HG02938 (cell line): ENCODE measurements at regions not wholly inside any gene's neighbourhood (a gene's known extent, or its start where the extent isn't known, plus 50 kb on each side); places are given as distances from the start of the nearest gene placed in this dataset.

Source experiments
- ATAC-seq: cut with Tn5 transposase; IDR thresholded peaks from one replicate; pipeline ENCODE4 v1.9.1; 2021; ENCODE audit warnings: mild to moderate bottlenecking, moderate library complexity; ENCODE audit not compliant: unreplicated experiment

DNA sequence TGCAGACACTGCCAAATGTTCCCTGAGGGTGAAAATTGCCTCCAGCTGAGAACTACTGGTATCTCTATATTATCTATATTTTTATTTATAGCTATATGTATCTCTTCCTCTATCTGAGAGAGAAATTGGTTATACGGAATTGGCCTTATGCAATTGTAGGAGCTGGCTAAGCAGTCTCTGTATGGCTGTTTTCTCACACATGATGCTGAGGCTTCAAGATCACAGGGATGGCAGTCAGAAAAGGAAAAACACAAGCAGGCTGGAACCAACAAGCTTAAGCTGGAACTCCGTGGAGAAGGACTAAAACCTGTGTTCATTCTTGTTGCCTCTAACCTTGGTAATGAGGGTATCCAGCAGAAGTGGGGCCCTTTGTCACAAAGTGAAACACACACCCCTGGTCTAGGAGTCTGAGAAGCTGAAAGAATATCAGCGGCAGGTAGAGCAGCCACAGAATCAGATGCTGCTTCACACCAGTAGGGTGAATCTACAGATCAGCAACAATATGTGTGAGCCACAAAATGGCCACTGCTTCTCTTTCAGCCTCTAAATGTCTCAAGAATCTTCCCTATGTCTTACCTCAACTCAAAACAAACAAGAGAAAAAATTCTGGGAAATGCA lies 166.5 kb upstream of the PPP1R2C start:
- ATAC-seq = peak; percentile 37

DNA sequence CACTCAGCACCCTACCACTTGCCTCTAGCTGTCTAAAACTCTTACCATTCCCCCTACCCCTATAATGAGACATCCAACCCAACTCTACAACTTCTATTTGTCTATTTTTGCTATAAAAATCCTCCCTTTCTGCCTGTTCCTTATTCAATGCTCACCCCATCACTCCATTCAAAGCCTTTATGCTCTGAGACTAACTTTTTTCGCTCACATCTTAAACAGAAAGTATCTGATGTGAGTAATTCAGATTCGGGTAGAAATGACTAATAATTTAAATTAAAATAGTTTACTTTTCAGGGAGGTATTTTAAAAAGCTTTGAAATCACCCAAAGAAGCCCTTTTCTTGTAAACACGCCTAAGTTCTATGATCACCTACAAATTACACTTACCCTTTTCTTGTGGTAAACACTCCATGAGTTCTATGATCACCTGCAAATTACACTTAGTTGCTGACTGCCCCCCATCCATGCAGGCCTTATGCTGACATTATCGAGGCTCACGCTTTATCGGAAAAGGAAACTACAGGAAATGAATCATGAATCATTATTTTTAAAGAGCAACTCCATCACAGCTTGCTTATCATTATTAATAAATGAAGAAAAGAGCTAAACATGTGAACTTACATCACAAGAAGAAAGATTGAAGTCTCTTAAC lies 168.7 kb upstream of the PPP1R2C start:
- no peak for ATAC-seq

DNA sequence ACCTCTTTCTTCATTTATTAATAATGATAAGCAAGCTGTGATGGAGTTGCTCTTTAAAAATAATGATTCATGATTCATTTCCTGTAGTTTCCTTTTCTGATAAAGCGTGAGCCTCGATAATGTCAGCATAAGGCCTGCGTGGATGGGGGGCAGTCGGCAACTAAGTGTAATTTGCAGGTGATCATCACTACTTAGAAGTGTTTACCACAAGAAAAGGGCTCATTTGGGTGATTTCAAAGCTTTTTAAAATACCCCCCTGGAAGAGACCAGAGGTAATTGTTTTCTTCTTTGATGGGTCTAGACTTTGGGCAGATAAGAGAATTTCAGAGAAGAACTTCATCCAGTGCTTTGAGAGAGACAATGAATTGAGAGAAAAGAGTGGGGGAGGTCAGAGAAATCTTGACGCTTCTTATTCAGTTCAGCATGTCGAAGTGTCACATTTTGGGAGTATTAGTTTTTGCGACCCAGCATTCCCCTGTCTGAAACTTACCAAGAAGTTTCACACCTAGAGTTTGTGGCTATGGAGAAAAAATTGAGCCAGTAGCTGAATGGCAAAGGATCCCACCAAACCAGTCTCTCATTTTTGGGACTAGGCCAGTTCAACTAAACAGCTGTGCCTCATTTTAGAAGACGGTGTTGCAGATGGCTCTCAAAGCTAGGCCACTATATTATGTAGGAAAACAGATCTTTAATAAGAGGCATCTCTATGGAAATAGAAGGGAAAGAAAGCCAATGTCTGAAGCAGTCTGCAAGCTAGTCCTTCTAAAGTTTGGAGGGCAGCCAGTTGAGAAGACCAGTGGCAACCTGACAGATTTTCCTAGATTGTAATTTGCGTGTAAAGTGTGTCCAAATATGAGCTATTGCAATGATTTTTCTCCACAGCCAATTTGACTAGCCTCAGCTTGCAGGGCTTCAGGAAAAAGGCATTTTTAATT lies 171.0 kb upstream of the PPP1R2C start:
- no peak for ATAC-seq

DNA sequence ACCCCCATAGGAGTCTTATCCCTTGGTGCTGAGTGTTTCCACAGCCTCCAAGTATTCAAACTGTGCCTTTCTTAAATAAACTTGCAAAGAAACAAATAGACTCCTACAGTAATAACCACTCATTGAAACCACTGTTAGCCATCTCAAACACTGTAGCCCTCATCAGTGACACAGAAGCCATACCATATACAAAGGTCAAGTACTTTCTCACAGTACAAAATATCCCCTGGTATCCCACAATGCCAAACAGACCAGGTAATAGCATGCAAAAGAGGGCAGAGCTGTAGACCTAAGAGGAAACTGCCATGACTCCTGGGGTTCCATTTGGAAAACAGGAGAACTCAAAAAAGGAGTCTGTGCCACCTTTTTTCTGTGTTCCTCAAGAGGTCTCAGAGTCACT lies 173.8 kb upstream of the PPP1R2C start:
- no peak for ATAC-seq

DNA sequence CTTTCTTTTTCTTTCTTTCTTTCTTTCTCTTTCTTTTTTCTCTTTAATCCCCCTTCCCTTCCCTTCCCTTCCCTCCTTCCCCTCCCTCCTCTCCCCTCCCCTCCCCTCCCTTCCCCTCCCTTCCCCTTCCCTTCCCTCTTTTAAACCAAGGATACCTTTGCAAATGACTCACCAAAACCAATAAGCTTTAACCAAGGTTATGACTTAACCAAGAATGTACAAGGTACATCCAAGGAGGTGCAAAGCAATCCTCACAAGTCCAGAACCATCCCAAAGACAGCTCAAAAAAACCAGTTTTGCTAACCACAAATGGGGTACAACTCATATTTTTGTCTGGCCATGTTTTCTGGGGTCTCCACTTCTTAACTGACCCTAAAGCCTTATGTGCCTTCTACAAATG lies 174.7 kb upstream of the PPP1R2C start:
- ATAC-seq = no peak

DNA sequence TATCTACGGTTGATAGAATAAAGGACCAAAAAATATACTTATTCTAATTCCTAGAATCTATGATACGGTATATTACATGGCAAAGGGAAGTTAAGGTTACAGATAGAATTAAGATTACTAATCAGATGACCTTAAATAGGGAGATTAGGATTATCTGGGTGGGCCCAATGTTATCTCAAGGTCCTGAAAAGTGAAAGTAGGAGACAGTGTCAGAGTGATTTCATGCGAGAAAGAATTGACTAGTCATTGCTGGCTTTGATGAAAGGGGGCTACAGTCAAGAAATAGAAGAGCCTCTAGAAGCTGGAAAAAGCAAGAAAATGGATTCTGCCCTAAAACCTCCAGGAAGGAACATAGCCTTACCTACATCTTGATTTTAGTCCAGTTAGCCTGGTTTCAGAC lies 176.9 kb upstream of the PPP1R2C start:
- no peak for ATAC-seq

DNA sequence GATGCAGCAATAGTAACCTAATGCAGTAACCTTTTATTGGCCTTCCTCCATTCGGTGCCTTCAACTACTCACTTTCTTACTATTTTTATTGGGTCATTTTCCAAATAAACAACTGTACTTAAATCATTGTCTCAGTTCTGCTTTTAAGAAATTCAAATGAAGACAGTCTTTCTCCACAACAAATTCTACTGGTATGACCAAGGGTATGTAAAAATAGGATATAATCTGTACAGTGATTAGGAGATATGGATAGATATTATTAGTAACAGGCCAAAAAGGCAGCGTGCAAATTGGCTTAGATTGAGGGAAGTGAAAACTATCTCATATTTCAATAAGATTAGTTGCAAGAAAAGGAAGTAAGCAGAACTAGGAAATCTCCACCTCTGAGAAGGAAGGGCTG lies 177.4 kb upstream of the PPP1R2C start:
- ATAC-seq = no peak

DNA sequence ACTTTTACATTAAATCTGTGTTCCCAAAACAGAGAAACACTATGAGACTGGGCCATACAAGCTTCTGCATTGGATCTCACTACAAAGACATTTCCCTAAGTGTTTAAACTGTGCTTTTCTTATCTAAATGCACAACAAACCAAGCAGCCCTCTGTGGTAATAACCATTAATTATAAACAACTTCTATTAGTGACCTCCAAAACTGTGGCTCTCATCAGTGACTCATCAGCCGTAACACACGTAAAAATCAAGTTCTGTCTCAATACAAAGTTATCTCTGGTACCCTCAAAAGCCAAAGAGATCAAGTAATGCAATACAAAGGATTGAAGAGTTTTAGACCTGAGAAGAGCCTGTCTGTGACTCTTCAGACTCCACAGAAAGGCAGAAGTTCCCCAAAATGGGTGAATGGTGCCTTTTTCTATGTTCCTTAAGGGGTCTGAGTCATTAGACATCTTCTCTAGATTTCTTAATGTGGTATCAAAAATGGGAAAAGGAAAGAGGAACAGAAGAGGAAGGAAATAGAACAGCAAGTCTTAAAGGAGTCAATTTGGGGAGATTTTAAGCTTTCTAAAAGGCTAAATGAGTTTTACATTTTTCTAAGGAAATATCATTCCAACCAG lies 189.8 kb upstream of the PPP1R2C start:
- ATAC-seq = no peak

DNA sequence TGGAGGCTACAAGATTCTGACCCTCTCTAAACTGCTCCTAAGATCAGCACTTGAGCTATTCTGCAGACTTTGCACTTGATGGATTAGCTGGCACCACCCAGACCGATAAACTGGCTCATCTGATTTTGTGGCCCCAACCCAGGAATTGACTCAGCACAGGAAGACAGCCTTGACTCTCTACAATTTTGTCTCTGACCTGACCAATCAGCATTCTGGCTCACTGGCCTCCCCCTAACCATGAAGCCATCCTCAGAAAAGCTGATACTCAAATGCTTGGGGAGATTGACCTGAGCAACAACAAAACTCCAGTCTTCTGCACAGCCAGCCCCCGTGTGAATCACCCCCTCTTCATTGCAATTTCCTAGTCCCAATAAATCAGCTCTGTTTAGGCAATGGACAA lies 195.4 kb upstream of the PPP1R2C start:
- no peak for ATAC-seq

DNA sequence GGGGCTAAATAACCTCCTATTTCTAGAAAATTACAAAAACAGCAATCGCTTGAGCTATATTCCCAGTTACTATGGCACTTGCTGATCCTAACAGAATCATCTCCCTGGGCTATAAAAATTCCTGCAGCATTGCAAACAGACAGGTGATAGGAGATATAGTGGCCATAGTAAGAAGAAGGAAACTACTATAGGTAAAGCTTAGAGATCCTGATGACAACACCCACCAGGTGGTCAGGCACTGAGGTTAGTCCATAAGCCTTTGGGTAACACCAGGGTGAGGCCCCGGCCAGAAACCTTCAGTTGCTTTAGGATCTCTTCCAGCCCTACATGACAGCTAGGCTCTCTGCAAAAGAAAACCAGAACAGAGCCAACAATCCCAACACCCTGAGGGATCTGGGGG lies 197.9 kb upstream of the PPP1R2C start:
- ATAC-seq = no peak

DNA sequence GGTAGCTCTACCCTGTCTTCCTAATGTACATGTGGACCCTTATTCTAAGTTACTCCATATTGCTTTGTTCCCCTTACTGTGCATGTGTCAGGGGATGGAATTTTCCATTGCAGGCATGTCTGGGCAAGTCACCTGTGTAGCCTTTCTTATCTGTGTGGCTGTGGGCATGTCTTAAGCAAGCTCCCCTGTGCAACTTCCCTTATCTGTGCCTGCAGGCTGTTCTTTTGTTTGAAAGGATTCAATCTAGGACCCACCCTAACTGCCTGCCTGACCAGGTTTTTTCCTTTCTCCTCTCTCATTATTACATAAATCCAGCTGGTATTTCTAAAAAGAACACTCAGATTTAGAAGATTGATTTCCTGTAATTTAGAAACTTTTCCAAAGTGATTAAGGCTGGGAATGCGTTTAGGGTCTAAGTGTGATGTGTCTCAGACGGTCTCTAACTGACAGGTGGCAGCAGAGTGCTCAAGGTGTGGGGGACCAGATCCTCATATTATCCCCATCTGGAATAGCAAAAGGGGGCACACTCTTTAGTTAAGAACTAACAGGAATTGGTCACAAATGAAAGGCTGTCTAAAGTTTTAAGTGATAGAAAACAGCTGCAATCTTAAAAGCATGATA lies 198.9 kb upstream of the PPP1R2C start:
- ATAC-seq = no peak

DNA sequence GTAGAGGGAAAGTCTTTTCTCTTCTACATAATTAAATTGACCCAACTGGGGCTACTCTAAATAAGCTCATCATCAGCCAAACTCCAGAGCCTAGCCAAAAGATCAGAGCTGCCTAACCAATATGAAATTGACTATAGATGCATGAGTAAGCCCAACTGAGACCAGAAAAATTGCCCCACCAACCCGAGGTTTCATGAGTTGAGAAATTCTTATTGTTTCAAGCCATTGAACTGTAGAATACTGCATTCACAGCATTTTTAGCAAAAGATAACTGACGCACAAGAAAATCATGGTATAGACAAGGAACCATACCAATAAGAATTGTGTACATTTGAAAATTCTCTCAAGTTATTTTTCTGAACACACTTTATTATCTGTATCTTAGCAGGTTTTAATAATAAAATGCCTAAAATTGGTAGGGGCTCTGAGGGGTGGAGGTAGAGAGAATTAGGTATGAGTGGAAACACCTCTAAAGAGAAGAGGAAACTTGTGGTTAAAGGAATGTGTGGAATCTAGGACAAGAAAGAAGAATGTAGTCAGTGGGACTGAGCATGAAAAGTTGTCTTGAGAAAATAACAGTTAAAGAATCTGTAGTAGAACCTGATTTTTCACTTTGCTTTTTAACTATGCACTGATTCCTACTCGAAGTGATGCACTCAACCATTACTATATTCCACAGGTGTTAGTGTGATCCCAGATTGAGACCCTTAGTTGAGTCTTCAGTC lies 200.9 kb upstream of the PPP1R2C start:
- no peak for ATAC-seq

DNA sequence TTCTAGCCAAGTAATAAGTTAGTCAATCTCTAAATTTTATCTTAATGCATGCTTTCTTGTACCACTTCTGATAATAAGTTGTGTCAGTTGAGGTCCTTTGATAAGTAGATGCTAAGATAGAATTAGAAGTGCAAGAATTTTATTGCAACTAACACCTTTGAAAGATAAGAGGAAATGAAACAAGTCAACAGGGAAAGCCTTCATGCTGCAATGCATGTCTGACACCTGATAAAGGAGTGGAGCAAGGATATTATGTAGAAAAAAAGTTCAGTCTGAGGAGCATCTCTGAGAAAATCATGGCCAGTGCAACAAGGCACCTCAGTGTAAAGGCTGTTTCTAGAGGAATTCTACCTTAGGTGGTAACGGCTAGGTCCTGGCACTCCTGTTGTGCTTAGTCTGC lies 210.7 kb upstream of the PPP1R2C start:
- ATAC-seq = no peak

DNA sequence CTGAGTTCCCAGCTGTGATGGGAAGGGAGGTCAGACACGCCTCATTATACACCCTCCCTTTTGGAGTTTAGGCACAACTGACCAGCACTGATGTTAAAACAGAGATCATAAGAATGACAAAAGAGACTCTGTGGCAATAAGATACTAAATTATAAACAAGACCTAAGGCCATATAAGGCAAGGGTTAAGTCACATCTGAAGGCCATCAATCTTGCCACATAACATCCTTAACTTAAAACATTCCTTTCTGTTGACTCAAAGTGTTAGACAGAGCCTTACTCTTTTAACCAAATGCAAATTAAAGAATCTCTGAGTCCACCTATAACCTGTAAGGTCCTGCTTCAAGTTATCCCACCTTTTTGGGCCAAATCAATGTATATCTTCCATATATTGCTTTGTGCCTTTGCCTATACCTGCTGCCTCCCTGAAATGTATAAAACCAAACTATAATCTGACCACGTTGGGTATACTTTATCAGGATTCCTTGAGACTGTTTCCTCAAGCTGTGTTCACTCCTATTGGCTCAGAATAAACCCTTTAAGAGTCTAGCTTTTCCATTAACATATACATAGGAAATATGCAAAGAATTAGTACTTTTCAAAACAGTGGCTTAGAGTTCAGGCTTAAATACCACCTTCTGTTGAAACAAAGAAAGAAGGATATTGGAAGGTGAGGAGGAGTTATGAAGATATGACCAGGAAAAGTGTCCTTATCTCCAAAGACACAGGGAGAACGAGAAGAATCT lies 214.4 kb upstream of the PPP1R2C start:
- no peak for ATAC-seq

DNA sequence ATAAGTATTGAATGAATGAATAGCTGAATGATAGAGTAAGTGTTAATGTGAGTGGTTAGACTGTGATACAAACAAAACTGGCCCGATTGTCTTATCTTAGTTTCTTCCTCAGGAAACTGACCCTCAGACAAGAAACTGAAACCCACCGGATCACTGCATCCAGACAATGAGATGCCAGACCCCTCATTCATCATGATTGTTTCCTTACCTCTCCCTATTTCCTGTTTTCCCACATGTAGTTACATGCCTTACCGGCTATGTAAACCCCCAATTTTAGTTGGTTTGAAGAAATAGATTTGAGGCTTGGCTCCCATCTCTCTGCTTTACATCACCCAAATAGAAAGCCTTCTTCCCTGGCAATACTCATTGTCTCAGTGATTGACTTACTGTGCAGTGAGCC lies 218.9 kb upstream of the PPP1R2C start:
- ATAC-seq = no peak

DNA sequence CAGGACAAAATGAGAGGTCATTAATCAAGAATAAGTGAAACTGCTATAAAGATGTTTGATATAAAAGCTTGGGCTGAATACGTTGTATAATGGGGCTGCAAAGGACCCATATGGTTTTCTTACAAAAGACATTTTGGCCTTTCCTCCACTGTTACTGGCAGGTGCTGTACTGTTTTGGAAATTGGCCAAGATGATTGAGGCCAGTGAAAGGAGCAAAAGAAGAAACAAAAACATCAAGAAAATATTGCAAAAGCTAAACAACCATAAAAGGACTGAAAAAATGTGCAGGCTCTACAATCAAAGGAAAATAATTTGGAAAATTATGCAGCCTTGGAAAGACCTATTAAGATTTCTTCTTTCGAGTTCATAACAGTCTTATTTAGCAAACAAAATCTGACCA lies 222.2 kb upstream of the PPP1R2C start:
- no peak for ATAC-seq

DNA sequence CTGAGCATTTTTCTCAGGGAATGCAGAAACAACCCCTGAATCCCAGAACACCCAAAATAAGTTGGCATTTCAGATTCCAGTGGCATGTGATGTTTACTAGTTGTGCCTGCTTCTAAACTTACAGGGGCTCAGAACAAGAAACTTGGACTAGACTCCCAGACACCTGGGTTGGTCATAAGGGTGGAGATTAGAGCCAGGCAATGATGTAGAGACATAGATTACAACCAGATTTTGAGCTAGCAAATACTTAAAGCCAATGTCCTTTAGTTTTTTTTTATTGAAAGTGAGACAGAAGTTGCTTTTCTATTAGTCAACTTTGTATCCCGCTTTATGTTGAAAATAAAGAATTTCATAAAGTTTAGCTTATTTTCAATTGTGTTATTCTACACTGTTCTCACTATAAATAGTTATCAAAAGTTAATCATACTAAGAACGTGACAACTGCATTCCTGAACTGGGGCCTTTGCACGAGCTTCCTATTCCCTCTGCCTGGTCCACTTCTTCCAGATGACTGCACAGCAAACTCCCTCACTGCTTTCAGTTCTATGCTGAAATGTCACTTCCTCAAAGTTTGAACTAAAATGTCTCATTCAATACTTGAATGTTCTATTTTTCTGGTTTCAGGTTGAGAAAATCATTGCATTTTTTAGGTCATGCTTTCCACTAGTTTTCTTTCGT lies 224.7 kb upstream of the PPP1R2C start:
- ATAC-seq = peak; percentile 88

DNA sequence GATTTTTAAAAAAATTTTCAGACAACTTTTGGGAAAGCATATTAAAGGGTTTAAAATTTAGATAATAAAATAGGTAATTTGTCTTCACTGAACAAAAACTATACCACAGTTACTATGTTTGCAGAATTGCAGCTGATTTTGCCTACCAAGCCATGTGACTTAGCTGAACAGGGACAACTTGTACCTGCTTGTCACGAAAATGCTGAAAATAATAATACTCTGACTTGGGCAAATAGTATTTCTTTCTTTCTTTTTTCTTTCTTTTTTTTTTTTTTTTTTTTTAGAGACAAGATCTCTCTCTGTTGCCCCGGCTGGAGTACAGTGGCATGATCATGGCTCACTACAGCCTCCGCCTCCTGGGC lies 225.2 kb upstream of the PPP1R2C start:
- no peak for ATAC-seq

DNA sequence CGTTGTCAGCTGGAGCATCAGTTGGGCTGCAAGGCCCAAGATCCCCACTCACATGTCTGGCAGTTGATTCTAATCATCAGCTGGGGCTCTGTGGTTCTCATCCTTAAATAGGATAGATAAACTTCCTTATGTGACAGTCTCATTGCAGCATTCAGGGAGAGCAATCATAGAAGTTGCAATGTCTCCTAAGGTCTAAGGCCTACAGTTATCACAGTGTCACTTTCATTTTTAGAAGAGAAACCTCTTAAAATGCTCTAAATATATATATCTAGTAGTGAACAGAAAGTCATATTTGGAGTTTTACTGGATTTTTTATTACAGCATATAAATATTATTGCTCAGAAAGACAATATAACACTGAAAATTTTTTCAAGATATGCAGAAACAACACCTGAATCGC lies 226.0 kb upstream of the PPP1R2C start:
- peak; percentile 29 for ATAC-seq
